ENCODE measurements at regions not wholly inside any gene's neighbourhood (a gene's known extent, or its start where the extent isn't known, plus 50 kb on each side); places are given as distances from the start of the nearest gene placed in this dataset.

DNA sequence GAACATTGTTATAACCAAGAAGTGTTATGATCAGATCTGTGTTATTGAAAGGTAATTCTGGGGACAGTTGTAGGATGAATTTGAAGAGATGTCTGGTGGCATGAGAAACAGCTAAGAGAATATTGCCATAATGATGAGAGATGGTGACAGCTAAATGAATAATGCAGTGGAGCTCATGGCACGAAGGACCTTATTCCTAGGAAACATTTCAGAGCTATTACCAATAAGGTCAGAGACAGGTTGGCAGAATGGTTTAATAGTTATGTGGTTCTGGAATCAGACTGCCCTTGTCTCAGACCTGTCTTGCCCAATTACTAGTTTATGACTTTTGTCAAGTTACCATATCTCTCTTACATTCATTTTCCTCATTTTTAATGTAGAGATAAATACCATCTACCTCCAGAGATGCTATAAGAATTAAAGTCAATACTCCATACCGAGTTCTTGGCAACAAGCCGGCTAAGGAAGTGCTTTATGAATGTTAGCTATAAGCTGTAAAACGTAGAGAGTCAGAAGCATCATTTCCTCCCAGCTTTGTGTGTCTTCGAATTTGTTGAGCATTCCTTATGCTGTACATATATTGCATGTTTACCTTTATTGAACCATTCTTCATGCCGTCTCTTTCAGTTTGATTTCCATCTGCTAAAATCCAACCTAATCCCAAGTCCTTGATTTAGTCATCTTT is 73.6 kb upstream of the COL5A2 start:
- TF ChIP-seq EZH2 (IDR thresholded peaks at IDR 0.05; ENCODE audit: insufficient read depth, poor library complexity, severe bottlenecking): no peak
- 0 out of 2 replicates have a peak, but pooled peaks have one; percentile 43 for TF ChIP-seq EZH2phosphoT487 (IDR thresholded peaks at IDR 0.05; ENCODE audit: insufficient read depth, low read depth)

Measured in GM23248 (cell line).